Trophoblast cell (in vitro differentiated cells and primary cell): ENCODE measurements at regions not wholly inside any gene's neighbourhood (a gene's known extent, or its start where the extent isn't known, plus 50 kb on each side); places are given as distances from the start of the nearest gene placed in this dataset.
"Not testable (repeated sequence)": the region's sequence is repeated elsewhere in the genome, so short reads cannot be mapped to it uniquely, and the experiment has no call there.

Experiments
- DNase-seq, 2 donors: peaks; one replicate each; pipeline ENCODE4 v3.0.0-alpha.2; 2016
- H2AFZ ChIP-seq: 2 replicates; pipeline ENCODE4 v1.6.1; 2013; ENCODE audit warnings: low read length, moderate library complexity, mild to moderate bottlenecking; ENCODE audit not compliant: insufficient read depth, poor library complexity
- H2AK5ac ChIP-seq: 2 replicates; pipeline ENCODE4 v1.6.1; 2013; ENCODE audit warnings: mild to moderate bottlenecking, low read length
- H2BK120ac ChIP-seq: 2 replicates; pipeline ENCODE4 v1.6.1; 2013; ENCODE audit warnings: low read length, mild to moderate bottlenecking, moderate library complexity; ENCODE audit not compliant: insufficient read depth, poor library complexity
- H2BK12ac ChIP-seq: 2 replicates; pipeline ENCODE4 v1.6.1; 2013; ENCODE audit warnings: mild to moderate bottlenecking, low read length, moderate library complexity
- H2BK5ac ChIP-seq: 2 replicates; pipeline ENCODE4 v1.6.1; 2013; ENCODE audit warnings: low read length, low read depth, moderate library complexity, mild to moderate bottlenecking; ENCODE audit not compliant: poor library complexity
- H3K14ac ChIP-seq: 2 replicates; pipeline ENCODE4 v1.6.1; 2013; ENCODE audit warnings: mild to moderate bottlenecking, low read length
- H3K18ac ChIP-seq: 2 replicates; pipeline ENCODE4 v1.6.1; 2013; ENCODE audit warnings: mild to moderate bottlenecking, low read length
- H3K23ac ChIP-seq: 2 replicates; pipeline ENCODE4 v1.6.1; 2013; ENCODE audit warnings: low read length
- H3K27ac ChIP-seq: 2 replicates; pipeline ENCODE4 v1.5.1; 2013; ENCODE audit warnings: low read depth, mild to moderate bottlenecking, inconsistent platforms, low read length, moderate library complexity
- H3K27me3 ChIP-seq: 2 replicates; pipeline ENCODE4 v1.6.1; 2013; ENCODE audit warnings: inconsistent platforms, mild to moderate bottlenecking, low read length, moderate library complexity; ENCODE audit not compliant: insufficient read depth
- H3K36me3 ChIP-seq, 2 experiments: 1 replicate in 1 of 2; 2 replicates in 1 of 2; pipeline ENCODE4 v1.6.1; 2013; ENCODE audit warnings: low read length in 2 of 2, mild to moderate bottlenecking in 2 of 2, moderate library complexity in 1 of 2; ENCODE audit not compliant: insufficient read depth in 2 of 2, control insufficient read depth in 1 of 2
- H3K4ac ChIP-seq: 2 replicates; pipeline ENCODE4 v1.6.1; 2013; ENCODE audit warnings: low read depth, mild to moderate bottlenecking, low read length, moderate library complexity
- H3K4me1 ChIP-seq, 2 experiments: 1 replicate in 1 of 2; 2 replicates in 1 of 2; pipeline ENCODE4 v1.6.1; 2013; ENCODE audit warnings: low read length in 2 of 2, mild to moderate bottlenecking in 2 of 2, moderate library complexity in 1 of 2; ENCODE audit not compliant: insufficient read depth in 2 of 2, control insufficient read depth in 1 of 2
- H3K4me2 ChIP-seq: 2 replicates; pipeline ENCODE4 v1.6.1; 2013; ENCODE audit warnings: inconsistent platforms, mild to moderate bottlenecking, low read length, moderate library complexity
- H3K4me3 ChIP-seq: 2 replicates; pipeline ENCODE4 v1.5.1; 2013; ENCODE audit warnings: mild to moderate bottlenecking, low read depth, low read length, inconsistent platforms
- H3K79me1 ChIP-seq: one replicate; pipeline ENCODE4 v1.6.1; 2013; ENCODE audit warnings: low read length
- H3K79me2 ChIP-seq: 2 replicates; pipeline ENCODE4 v1.6.1; 2013; ENCODE audit warnings: low read length, mild to moderate bottlenecking; ENCODE audit not compliant: control insufficient read depth, insufficient read depth, poor library complexity
- H3K9ac ChIP-seq: 2 replicates; pipeline ENCODE4 v1.6.1; 2013; ENCODE audit warnings: mild to moderate bottlenecking, low read length
- H3K9me3 ChIP-seq: 2 replicates; pipeline ENCODE4 v1.6.1; 2013; ENCODE audit warnings: low read depth, mild to moderate bottlenecking, control low read depth, inconsistent platforms, low read length; ENCODE audit not compliant: insufficient read depth
- H4K12ac ChIP-seq: 2 replicates; pipeline ENCODE4 v1.6.1; 2013; ENCODE audit warnings: low read depth, mild to moderate bottlenecking, low read length, moderate library complexity
- H4K8ac ChIP-seq: 2 replicates; pipeline ENCODE4 v1.6.1; 2013; ENCODE audit warnings: low read depth, mild to moderate bottlenecking, low read length, moderate library complexity
- H4K91ac ChIP-seq: one replicate; pipeline ENCODE4 v1.6.1; 2013; ENCODE audit warnings: low read depth, mild to moderate bottlenecking, low read length, moderate library complexity
- WGBS: extraction: QIAGEN DNeasy Blood & Tissue Kit; methylation state at CpG from one replicate; pipeline ENCODE4 v1.1.7; 2013; ENCODE audit warnings: missing lambda C conversion rate; ENCODE audit not compliant: insufficient read length, insufficient coverage; ENCODE audit errors: extremely low coverage; 5-methylcytosine and 5-hydroxymethylcytosine counted together

- H3K27me3 ChIP-seq, H2BK120ac ChIP-seq, H3K14ac ChIP-seq, H3K4me3 ChIP-seq, H3K9ac ChIP-seq, H3K36me3 ChIP-seq, H4K8ac ChIP-seq, H3K18ac ChIP-seq, H2AFZ ChIP-seq, DNase-seq, H2AK5ac ChIP-seq, H2BK12ac ChIP-seq, H3K4ac ChIP-seq, H3K4me1 ChIP-seq, H3K4me2 ChIP-seq, H4K12ac ChIP-seq, H3K79me1 ChIP-seq, H4K91ac ChIP-seq, H3K9me3 ChIP-seq, H2BK5ac ChIP-seq, H3K23ac ChIP-seq, H3K27ac ChIP-seq, H3K79me2 ChIP-seq: not testable (repeated sequence)
- WGBS, result no CpG with 5 or more reads among the region's 2 CpGs
Observed at GRCh38 chr10:4597898-4598297, 228.1 kb upstream of the AKR1E2 start.

DNA sequence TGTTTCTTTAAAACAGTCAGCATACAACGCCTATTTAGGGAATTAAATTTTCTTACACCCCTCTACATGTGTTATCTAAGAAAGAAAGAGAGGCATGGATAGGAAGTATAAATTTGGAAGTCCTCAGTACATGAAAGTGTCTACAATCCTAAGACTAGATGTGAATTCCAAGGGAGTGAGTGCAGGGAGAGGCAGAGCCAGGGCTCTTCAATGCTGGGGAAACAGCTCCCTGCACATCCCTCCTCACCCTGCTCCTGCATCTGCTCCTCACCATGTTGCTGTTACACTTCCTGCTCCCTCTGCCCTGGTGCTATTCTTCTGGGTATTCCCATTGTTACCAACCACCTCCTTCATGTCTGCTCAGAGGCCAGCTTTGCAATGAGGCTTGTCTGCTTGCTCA lies 229.1 kb upstream of the AKR1E2 start:
- H3K18ac ChIP-seq, result no peak overlapping the region
- no peak overlapping the region for H2BK120ac ChIP-seq
- H3K23ac ChIP-seq, result no peak overlapping the region
- no peak overlapping the region for H2BK12ac ChIP-seq
- H3K4me1 ChIP-seq, result no peaks in the 10 kb centered on the region
- no peaks in the 10 kb centered on the region for H3K27me3 ChIP-seq
- H2AK5ac ChIP-seq, result no peak overlapping the region
- no peak for DNase-seq
- WGBS, result no CpG with 5 or more reads among the region's 1 CpG
- H3K4me3 ChIP-seq, result no peak overlapping the region
- H3K4ac ChIP-seq, result no peak overlapping the region
- H4K91ac ChIP-seq, result no peak overlapping the region
- no peak overlapping the region for H3K4me2 ChIP-seq
- H3K79me1 ChIP-seq, result no peaks in the 10 kb centered on the region
- no peak overlapping the region for H4K8ac ChIP-seq
- no peaks in the 10 kb centered on the region for H3K79me2 ChIP-seq
- no peak overlapping the region for H4K12ac ChIP-seq
- no peak overlapping the region for H3K9ac ChIP-seq
- no peak overlapping the region for H2BK5ac ChIP-seq
- H2AFZ ChIP-seq, result no peak overlapping the region
- no peak overlapping the region for H3K27ac ChIP-seq
- no peak overlapping the region for H3K14ac ChIP-seq
- H3K36me3 ChIP-seq, result peaks cover 0 to 1% of the 10 kb centered on the region in 2 experiments
- no peaks in the 10 kb centered on the region for H3K9me3 ChIP-seq

- no peaks in the 10 kb centered on the region for H3K79me1 ChIP-seq
- no peak overlapping the region for H3K4me2 ChIP-seq
- no peak overlapping the region for H3K18ac ChIP-seq
- no peak overlapping the region for H3K9ac ChIP-seq
- H2BK120ac ChIP-seq, result no peak overlapping the region
- no peak overlapping the region for H4K12ac ChIP-seq
- DNase-seq, result no peak
- no CpG with 5 or more reads among the region's 4 CpGs for WGBS
- no peak overlapping the region for H3K4me3 ChIP-seq
- H2AFZ ChIP-seq, result no peak overlapping the region
- no peak overlapping the region for H4K8ac ChIP-seq
- no peak overlapping the region for H2BK12ac ChIP-seq
- no peaks in the 10 kb centered on the region for H3K27me3 ChIP-seq
- no peak overlapping the region for H4K91ac ChIP-seq
- H3K4ac ChIP-seq, result no peak overlapping the region
- no peak overlapping the region for H3K27ac ChIP-seq
- H3K4me1 ChIP-seq, result no peaks in the 10 kb centered on the region
- H2BK5ac ChIP-seq, result no peak overlapping the region
- no peak overlapping the region for H3K23ac ChIP-seq
- no peaks in the 10 kb centered on the region for H3K36me3 ChIP-seq
- no peaks in the 10 kb centered on the region for H3K79me2 ChIP-seq
- H2AK5ac ChIP-seq, result no peak overlapping the region
- no peak overlapping the region for H3K14ac ChIP-seq
- H3K9me3 ChIP-seq, result no peaks in the 10 kb centered on the region
Observed at GRCh38 chr10:4595719-4596319, 230.2 kb upstream of the AKR1E2 start.

GRCh38 chr10:4590807-4591206 lies 235.2 kb upstream of the AKR1E2 start:
- H2BK120ac ChIP-seq, result no peak overlapping the region
- H2AK5ac ChIP-seq, result no peak overlapping the region
- H3K9ac ChIP-seq, result no peak overlapping the region

More at GRCh38 chr10:4590807-4591206, 235.2 kb upstream of the AKR1E2 start:
- Histone ChIP-seq H2BK5ac (no peak overlapping the region), H4K91ac (no peak overlapping the region), H3K9me3 (no peaks in the 10 kb centered on the region), H3K79me2 (no peaks in the 10 kb centered on the region), H3K36me3 (no peaks in the 10 kb centered on the region), H3K4me2 (no peak overlapping the region), H2AFZ (no peak overlapping the region), H3K18ac (no peak overlapping the region), H3K23ac (no peak overlapping the region), H3K4ac (no peak overlapping the region), H4K12ac (no peak overlapping the region), H2BK12ac (no peak overlapping the region), H3K27ac (no peak overlapping the region), H4K8ac (no peak overlapping the region), H3K27me3 (no peaks in the 10 kb centered on the region), H3K4me3 (no peak overlapping the region), H3K14ac (no peak overlapping the region), H3K79me1 (no peaks in the 10 kb centered on the region), H3K4me1 (no peaks in the 10 kb centered on the region)
- no CpG with 5 or more reads among the region's 1 CpG for WGBS
- no peak for DNase-seq
